ENCODE measurements at regions not wholly inside any gene's neighbourhood (a gene's known extent, or its start where the extent isn't known, plus 50 kb on each side); places are given as distances from the start of the nearest gene placed in this dataset.

GRCh38 chr7:52791176-52791700 is 244.2 kb upstream of the POM121L12 start:
- Histone ChIP-seq H3K9ac (no peak overlapping the region), H3K4me2 (no peak overlapping the region), H4K20me1 (no peaks in the 10 kb centered on the region), H3K27me3 (no peaks in the 10 kb centered on the region), H3K4me1 (no peaks in the 10 kb centered on the region), H3K4me3 (no peak overlapping the region), H3K27ac (no peak overlapping the region), H3K9me3 (no peaks in the 10 kb centered on the region), H3K36me3 (no peaks in the 10 kb centered on the region)
- no peak for TF ChIP-seq Cebpa-rat (IDR thresholded peaks at IDR 0.05)

GRCh38 chr7:52786174-52786573 is 249.3 kb upstream of the POM121L12 start:
- no peak overlapping the region for H3K4me3 ChIP-seq
- no peak overlapping the region for H3K4me2 ChIP-seq
- no peaks in the 10 kb centered on the region for H3K36me3 ChIP-seq
- no peaks in the 10 kb centered on the region for H4K20me1 ChIP-seq
- no peaks in the 10 kb centered on the region for H3K27me3 ChIP-seq
- H3K4me1 ChIP-seq: no peaks in the 10 kb centered on the region
- H3K27ac ChIP-seq: no peak overlapping the region
- TF ChIP-seq Cebpa-rat (IDR thresholded peaks at IDR 0.05): no peak
- no peaks in the 10 kb centered on the region for H3K9me3 ChIP-seq
- no peak overlapping the region for H3K9ac ChIP-seq

- Histone ChIP-seq H3K4me2 (no peak overlapping the region), H4K20me1 (no peaks in the 10 kb centered on the region), H3K27ac (no peak overlapping the region), H3K9ac (no peak overlapping the region), H3K36me3 (no peaks in the 10 kb centered on the region), H3K4me3 (no peak overlapping the region), H3K27me3 (no peaks in the 10 kb centered on the region), H3K4me1 (no peaks in the 10 kb centered on the region), H3K9me3 (no peaks in the 10 kb centered on the region)
- TF ChIP-seq Cebpa-rat (IDR thresholded peaks at IDR 0.05): no peak
Measured at GRCh38 chr7:52782348-52782747, 253.1 kb upstream of the POM121L12 start.

GRCh38 chr7:52781250-52781649 is 254.2 kb upstream of the POM121L12 start:
- no peak overlapping the region for H3K9ac ChIP-seq
- no peaks in the 10 kb centered on the region for H3K27me3 ChIP-seq
- no peak overlapping the region for H3K4me2 ChIP-seq
- TF ChIP-seq Cebpa-rat (IDR thresholded peaks at IDR 0.05): no peak
- no peak overlapping the region for H3K27ac ChIP-seq
- no peaks in the 10 kb centered on the region for H3K9me3 ChIP-seq
- no peaks in the 10 kb centered on the region for H4K20me1 ChIP-seq
- H3K4me3 ChIP-seq: no peak overlapping the region
- H3K4me1 ChIP-seq: no peaks in the 10 kb centered on the region
- H3K36me3 ChIP-seq: no peaks in the 10 kb centered on the region

GRCh38 chr7:52779004-52779403 is 256.4 kb upstream of the POM121L12 start:
- no peak for TF ChIP-seq Cebpa-rat (IDR thresholded peaks at IDR 0.05)

GRCh38 chr7:52777051-52777822 is 258.2 kb upstream of the POM121L12 start:
- Histone ChIP-seq H3K4me1 (no peaks in the 10 kb centered on the region), H3K4me2 (no peak overlapping the region), H3K27me3 (no peaks in the 10 kb centered on the region), H3K9me3 (no peaks in the 10 kb centered on the region), H3K27ac (no peak overlapping the region), H3K36me3 (no peaks in the 10 kb centered on the region), H3K4me3 (no peak overlapping the region), H3K9ac (no peak overlapping the region), H4K20me1 (no peaks in the 10 kb centered on the region)
- TF ChIP-seq Cebpa-rat (IDR thresholded peaks at IDR 0.05): no peak

More at GRCh38 chr7:52779004-52779403, 256.4 kb upstream of the POM121L12 start:
- H3K9me3 ChIP-seq: no peaks in the 10 kb centered on the region
- no peak overlapping the region for H3K4me3 ChIP-seq
- H3K27me3 ChIP-seq: no peaks in the 10 kb centered on the region
- H3K36me3 ChIP-seq: no peaks in the 10 kb centered on the region
- H3K27ac ChIP-seq: no peak overlapping the region
- no peaks in the 10 kb centered on the region for H3K4me1 ChIP-seq
- no peaks in the 10 kb centered on the region for H4K20me1 ChIP-seq
- H3K9ac ChIP-seq: no peak overlapping the region
- H3K4me2 ChIP-seq: no peak overlapping the region

- no peak overlapping the region for H3K9ac ChIP-seq
- no peak overlapping the region for H3K27ac ChIP-seq
- no peaks in the 10 kb centered on the region for H3K4me1 ChIP-seq
- H3K36me3 ChIP-seq: no peaks in the 10 kb centered on the region
- H3K27me3 ChIP-seq: no peaks in the 10 kb centered on the region
- no peak overlapping the region for H3K4me3 ChIP-seq
- no peak for TF ChIP-seq Cebpa-rat (IDR thresholded peaks at IDR 0.05)
- no peak overlapping the region for H3K4me2 ChIP-seq
- H4K20me1 ChIP-seq: no peaks in the 10 kb centered on the region
- H3K9me3 ChIP-seq: no peaks in the 10 kb centered on the region
Measured at GRCh38 chr7:52775876-52776275, 259.6 kb upstream of the POM121L12 start.

- Histone ChIP-seq H3K27me3 (no peaks in the 10 kb centered on the region), H3K4me2 (no peak overlapping the region), H3K36me3 (no peaks in the 10 kb centered on the region), H3K9ac (no peak overlapping the region), H4K20me1 (no peaks in the 10 kb centered on the region), H3K9me3 (no peaks in the 10 kb centered on the region), H3K4me3 (no peak overlapping the region), H3K4me1 (no peaks in the 10 kb centered on the region), H3K27ac (no peak overlapping the region)
- no peak for TF ChIP-seq Cebpa-rat (IDR thresholded peaks at IDR 0.05)
Measured at GRCh38 chr7:52771177-52771576, 264.3 kb upstream of the POM121L12 start.

GRCh38 chr7:52764492-52765169 is 270.8 kb upstream of the POM121L12 start:
- H4K20me1 ChIP-seq: no peaks in the 10 kb centered on the region
- TF ChIP-seq Cebpa-rat (IDR thresholded peaks at IDR 0.05): no peak
- no peak overlapping the region for H3K4me2 ChIP-seq
- H3K27me3 ChIP-seq: no peaks in the 10 kb centered on the region
- no peaks in the 10 kb centered on the region for H3K36me3 ChIP-seq
- no peaks in the 10 kb centered on the region for H3K4me1 ChIP-seq
- no peak overlapping the region for H3K9ac ChIP-seq
- no peak overlapping the region for H3K4me3 ChIP-seq
- no peaks in the 10 kb centered on the region for H3K9me3 ChIP-seq
- no peak overlapping the region for H3K27ac ChIP-seq

- Histone ChIP-seq H3K36me3 (no peaks in the 10 kb centered on the region), H3K4me2 (no peak overlapping the region), H3K9me3 (no peaks in the 10 kb centered on the region), H3K4me3 (no peak overlapping the region), H4K20me1 (no peaks in the 10 kb centered on the region), H3K27me3 (no peaks in the 10 kb centered on the region), H3K9ac (no peak overlapping the region), H3K27ac (no peak overlapping the region), H3K4me1 (no peaks in the 10 kb centered on the region)
- no peak for TF ChIP-seq Cebpa-rat (IDR thresholded peaks at IDR 0.05)
Measured at GRCh38 chr7:52758356-52758755, 277.1 kb upstream of the POM121L12 start.
